Osteocyte (in vitro differentiated cells): ENCODE measurements at regions not wholly inside any gene's neighbourhood (a gene's known extent, or its start where the extent isn't known, plus 50 kb on each side); places are given as distances from the start of the nearest gene placed in this dataset.

Experiments
- DNase-seq: peaks from one replicate; pipeline ENCODE4 v3.0.0; 2021; ENCODE audit warnings: mixed read lengths; ENCODE audit not compliant: unreplicated experiment; ENCODE audit errors: extremely low spot score
- H3K27ac Mint-ChIP-seq: one replicate; pipeline ENCODE4 v1.8.0; 2021; ENCODE audit warnings: mild to moderate bottlenecking, mixed read lengths; ENCODE audit not compliant: unreplicated experiment
- H3K27me3 Mint-ChIP-seq: one replicate; pipeline ENCODE4 v1.8.0; 2021; ENCODE audit warnings: mixed read lengths; ENCODE audit not compliant: unreplicated experiment
- H3K36me3 Mint-ChIP-seq: one replicate; pipeline ENCODE4 v1.8.0; 2021; ENCODE audit warnings: mixed read lengths; ENCODE audit not compliant: unreplicated experiment
- H3K4me1 Mint-ChIP-seq: one replicate; pipeline ENCODE4 v1.8.0; 2021; ENCODE audit warnings: mixed read lengths; ENCODE audit not compliant: unreplicated experiment
- H3K4me3 Mint-ChIP-seq: one replicate; pipeline ENCODE4 v1.8.0; 2021; ENCODE audit warnings: mild to moderate bottlenecking, moderate library complexity, mixed read lengths; ENCODE audit not compliant: unreplicated experiment
- H3K9me3 Mint-ChIP-seq: one replicate; pipeline ENCODE4 v1.8.0; 2021; ENCODE audit warnings: mixed read lengths; ENCODE audit not compliant: unreplicated experiment
- CTCF ChIP-seq: fragments of 200-600 bp; sonication (generic); IDR thresholded peaks from 2 replicates; pipeline ENCODE4 v1.5.0; 2021; ENCODE audit warnings: antibody characterized with exemption, mild to moderate bottlenecking, moderate library complexity

DNA sequence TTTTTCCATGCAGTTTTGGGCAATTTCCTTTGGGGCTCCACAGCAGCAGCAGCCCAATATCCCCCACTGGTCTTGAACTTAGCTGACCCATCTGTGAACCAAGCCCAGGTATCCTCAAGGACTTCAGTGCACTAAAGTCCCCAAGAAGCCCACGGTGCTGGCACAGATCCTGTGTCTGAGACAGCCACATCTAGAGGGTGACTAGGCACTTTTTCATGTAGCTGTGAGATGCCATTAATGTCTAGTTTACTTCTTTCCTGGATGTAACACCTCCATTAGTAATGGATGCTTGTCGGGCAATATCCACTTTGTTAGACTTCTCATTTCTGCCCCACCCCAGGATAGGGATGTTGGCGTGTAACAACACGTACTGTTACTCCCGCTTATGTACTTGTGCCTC lies 117.9 kb downstream of the GPCPD1 start:
- no peak for DNase-seq
- Mint-ChIP-seq H3K4me1 (no peaks in the 10 kb centered on the region), H3K27ac (no peak overlapping the region), H3K27me3 (peaks cover 7% of the 10 kb centered on the region), H3K9me3 (no peaks in the 10 kb centered on the region), H3K36me3 (no peaks in the 10 kb centered on the region), H3K4me3 (no peak overlapping the region)
- no peak for TF ChIP-seq CTCF

- peaks cover 17% of the 10 kb centered on the region for H3K27me3 Mint-ChIP-seq
- no peaks in the 10 kb centered on the region for H3K9me3 Mint-ChIP-seq
- TF ChIP-seq CTCF: no peak
- H3K27ac Mint-ChIP-seq: no peak overlapping the region
- no peaks in the 10 kb centered on the region for H3K4me1 Mint-ChIP-seq
- no peaks in the 10 kb centered on the region for H3K36me3 Mint-ChIP-seq
- no peak overlapping the region for H3K4me3 Mint-ChIP-seq
- DNase-seq: no peak
Observed at GRCh38 chr20:5491455-5491854, 119.4 kb downstream of the GPCPD1 start.

DNA sequence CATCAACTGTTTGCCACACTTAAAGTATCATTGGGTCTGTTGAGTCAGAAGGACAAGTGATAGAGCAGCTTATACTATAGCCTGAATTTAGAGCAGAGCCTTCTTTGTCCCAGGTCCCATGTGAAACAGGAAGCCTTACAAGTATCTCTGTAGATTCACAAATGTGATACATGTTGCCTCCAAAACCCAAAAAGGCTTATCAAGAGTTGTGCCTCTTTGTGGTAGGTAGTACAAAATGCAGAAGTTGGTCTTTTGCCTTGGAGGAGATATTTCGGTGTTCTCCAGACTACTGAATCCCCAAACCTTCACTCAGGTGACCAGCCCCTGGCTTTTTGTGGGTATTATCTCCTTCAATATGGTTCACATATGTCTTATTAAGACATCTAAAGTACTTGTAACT lies 121.2 kb downstream of the GPCPD1 start:
- Mint-ChIP-seq H3K36me3 (no peaks in the 10 kb centered on the region), H3K27me3 (peaks cover 17% of the 10 kb centered on the region), H3K9me3 (no peaks in the 10 kb centered on the region), H3K27ac (no peak overlapping the region), H3K4me1 (no peaks in the 10 kb centered on the region), H3K4me3 (no peak overlapping the region)
- no peak for TF ChIP-seq CTCF
- DNase-seq: no peak

GRCh38 chr20:5488823-5489222 lies 122.0 kb downstream of the GPCPD1 start:
- Mint-ChIP-seq H3K27ac (no peak overlapping the region), H3K36me3 (no peaks in the 10 kb centered on the region), H3K27me3 (peaks cover 16% of the 10 kb centered on the region), H3K9me3 (no peaks in the 10 kb centered on the region), H3K4me1 (no peaks in the 10 kb centered on the region), H3K4me3 (no peak overlapping the region)
- no peak for TF ChIP-seq CTCF
- DNase-seq: no peak

DNA sequence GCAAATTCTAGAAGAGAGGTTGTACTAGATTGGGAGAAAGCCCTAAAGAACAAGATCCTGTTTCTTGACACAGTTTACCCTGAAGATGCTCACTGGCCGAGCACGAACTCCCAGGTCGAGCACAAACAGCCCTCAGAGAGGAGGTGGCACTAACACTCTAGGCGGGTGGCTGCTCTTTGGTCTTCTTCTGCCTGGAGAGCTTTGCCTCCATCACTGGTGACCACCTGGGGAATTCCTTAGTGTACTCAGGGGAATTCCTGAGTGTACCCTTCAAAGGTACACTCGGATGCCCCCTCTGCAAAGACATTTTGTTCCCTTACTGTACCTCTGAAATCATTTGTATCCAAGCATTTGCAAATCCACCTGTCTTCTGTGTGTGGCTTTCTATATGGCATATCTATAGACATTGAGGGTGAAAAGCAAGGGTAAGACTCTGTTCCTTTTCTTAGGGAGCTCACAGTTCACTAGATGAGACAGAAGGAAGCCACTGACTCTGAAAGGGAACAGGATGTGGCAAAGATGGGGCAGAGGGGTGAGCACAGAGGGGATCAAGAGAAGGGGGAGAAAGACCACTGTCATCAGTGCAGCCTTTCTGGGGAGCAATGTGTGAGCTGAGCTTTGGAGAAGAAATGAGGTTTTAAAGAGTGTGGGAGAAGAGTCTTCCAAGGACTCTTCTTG lies 124.3 kb downstream of the GPCPD1 start:
- DNase-seq: no peak
- Mint-ChIP-seq H3K27ac (no peak overlapping the region), H3K4me1 (no peaks in the 10 kb centered on the region), H3K4me3 (no peak overlapping the region), H3K36me3 (no peaks in the 10 kb centered on the region), H3K27me3 (peaks cover 16% of the 10 kb centered on the region), H3K9me3 (no peaks in the 10 kb centered on the region)
- no peak for TF ChIP-seq CTCF
